SH-SY5Y (cell line): ENCODE measurements at regions not wholly inside any gene's neighbourhood (a gene's known extent, or its start where the extent isn't known, plus 50 kb on each side); places are given as distances from the start of the nearest gene placed in this dataset.

Experiments used
- GATA2 ChIP-seq: IDR thresholded peaks from 2 replicates; pipeline ENCODE4 v1.6.1; 2011; ENCODE audit warnings: mild to moderate bottlenecking, low read depth, low read length
- GATA3 ChIP-seq: IDR thresholded peaks from 2 replicates; pipeline ENCODE4 v1.6.1; 2011; ENCODE audit warnings: low read depth, mild to moderate bottlenecking, low read length, moderate library complexity

GRCh38 chr12:113724794-113725556 lies 241.2 kb downstream of the RBM19 start:
- TF ChIP-seq GATA3 (no peak), GATA2 (no peak)
